Panc1 (cell line): ENCODE measurements at regions not wholly inside any gene's neighbourhood (a gene's known extent, or its start where the extent isn't known, plus 50 kb on each side); places are given as distances from the start of the nearest gene placed in this dataset.

ENCODE experiments used
- ATAC-seq: fragments of 200-7000 bp; cut with Tn5 transposase; 2 replicates; pipeline ENCODE4 v1.9.1; 2020; ENCODE audit warnings: mild to moderate bottlenecking, moderate library complexity
- BruUV-seq: library from RNA; stranded (reverse); fragments of 400-500 nt; replicated peaks from 2 replicates; lab custom pipeline; 2021; lab: Mats Ljungman, UMichigan
- CTCF ChIA-PET: fragments of 300-600 bp; sonication (Branson Sonifier 250); formaldehyde crosslinking; loops from one replicate; lab custom pipeline; 2022; ENCODE audit warnings: antibody characterized with exemption; lab: Charles Lee
- POLR2A ChIA-PET: fragments of 300-600 bp; sonication (Branson Sonifier 250); formaldehyde crosslinking; loops from one replicate; lab custom pipeline; 2022; ENCODE audit warnings: antibody characterized with exemption; lab: Charles Lee
- DNase-seq: peaks from one replicate; pipeline ENCODE4 v3.0.0-alpha.2; 2010; ENCODE audit warnings: low read depth, low spot score
- H3K27ac ChIP-seq: 2 replicates; pipeline ENCODE4 v1.5.1; 2011; ENCODE audit warnings: mild to moderate bottlenecking, low read length, inconsistent platforms
- H3K27me3 ChIP-seq: fragments of 200-500 bp; sonication (Bioruptor generic); 2 replicates; pipeline ENCODE4 v1.6.0; 2014; ENCODE audit warnings: low read length, inconsistent platforms; ENCODE audit not compliant: control insufficient read depth, insufficient read depth
- H3K36me3 ChIP-seq: fragments of 200-500 bp; sonication (Bioruptor generic); 2 replicates; pipeline ENCODE4 v1.5.1; 2014; ENCODE audit warnings: inconsistent platforms, mild to moderate bottlenecking, low read length, moderate library complexity; ENCODE audit not compliant: control insufficient read depth, insufficient read depth
- H3K4me1 ChIP-seq: 2 replicates; pipeline ENCODE4 v1.5.1; 2011; ENCODE audit warnings: inconsistent platforms, mild to moderate bottlenecking, low read length, moderate library complexity; ENCODE audit not compliant: control insufficient read depth, insufficient read depth
- H3K4me3 ChIP-seq, 2 experiments: 2 replicates each; pipeline ENCODE4 v1.5.1; 2011 to 2012; ENCODE audit warnings: low read depth in 2 of 2, low read length in 2 of 2, mild to moderate bottlenecking in 2 of 2, inconsistent platforms in 1 of 2, moderate library complexity in 1 of 2
- H3K9me3 ChIP-seq: fragments of 200-500 bp; sonication (Bioruptor generic); 2 replicates; pipeline ENCODE4 v1.5.1; 2014; ENCODE audit warnings: low read depth, mild to moderate bottlenecking, inconsistent platforms, low read length, moderate library complexity; ENCODE audit not compliant: control insufficient read depth, insufficient read depth
- CTCF ChIP-seq: fragments of 450-650 bp; IDR thresholded peaks from 2 replicates; pipeline ENCODE4 v1.5.1; 2017; ENCODE audit warnings: mild to moderate bottlenecking
- POLR2AphosphoS5 ChIP-seq: IDR thresholded peaks from 2 replicates; pipeline ENCODE4 v1.6.1; 2012; ENCODE audit warnings: mild to moderate bottlenecking, low read depth, low read length, moderate library complexity
- REST ChIP-seq, 2 experiments: IDR thresholded peaks; 2 replicates each; pipeline ENCODE4 v1.6.1; 2011 to 2012; ENCODE audit warnings: low read depth in 2 of 2, control low read depth in 1 of 2, low read length in 1 of 2, mild to moderate bottlenecking in 1 of 2, moderate library complexity in 1 of 2; ENCODE audit not compliant: insufficient read depth in 1 of 2
- SIN3A ChIP-seq: IDR thresholded peaks from 2 replicates; pipeline ENCODE4 v1.6.1; 2012; ENCODE audit warnings: low read depth, mild to moderate bottlenecking, low read length, moderate library complexity, borderline replicate concordance; ENCODE audit not compliant: insufficient read depth
- TCF7L2 ChIP-seq: IDR thresholded peaks from 2 replicates; pipeline ENCODE4 v1.6.1; 2011; ENCODE audit warnings: mild to moderate bottlenecking, low read depth, low read length, inconsistent platforms
- in situ Hi-C: cut with HindIII; loops from 2 replicates; pipeline ENCODE4 v1.10.0; 2016; ENCODE audit warnings: low sequenced_read_pairs, low pct_unique_long_range_greater_than_20kb
- intact Hi-C: fragments of 100-400 bp; cut with micrococcal nuclease; formaldehyde crosslinking; loops from one replicate; pipeline ENCODE4 v1.10.0; 2022; ENCODE audit not compliant: unreplicated experiment

GRCh38 chr22:27613099-27614005 lies 188.2 kb downstream of the MN1 start:
- no peaks in the 10 kb centered on the region for H3K36me3 ChIP-seq
- TF ChIP-seq SIN3A (no peak), POLR2AphosphoS5 (no peak), REST (IDR thresholded peaks at IDR 0.05; ENCODE audit: insufficient read depth in 1 of 2, low read depth in 2 of 2, low read length in 1 of 2) (no peak), CTCF (no peak), TCF7L2 (no peak)
- H3K27me3 ChIP-seq, result no peaks in the 10 kb centered on the region
- H3K4me1 ChIP-seq, result no peaks in the 10 kb centered on the region
- intact Hi-C loops, result no loop called here
- ChIA-PET CTCF (no interaction called here), POLR2A (no interaction called here)
- in situ Hi-C loops, result no loop called here
- ATAC-seq, result no peak
- H3K4me3 ChIP-seq, result no peak overlapping the region
- H3K9me3 ChIP-seq, result no peaks in the 10 kb centered on the region
- H3K27ac ChIP-seq, result no peak overlapping the region
- BruUV-seq, result no TSS peak
- no peak for DNase-seq

GRCh38 chr22:27614006-27614649 lies 187.4 kb downstream of the MN1 start:
- intact Hi-C loops (no loop called here), in situ Hi-C loops (no loop called here)
- Histone ChIP-seq H3K4me3 (no peak overlapping the region), H3K27me3 (no peaks in the 10 kb centered on the region), H3K4me1 (no peaks in the 10 kb centered on the region), H3K27ac (no peak overlapping the region), H3K36me3 (no peaks in the 10 kb centered on the region), H3K9me3 (no peaks in the 10 kb centered on the region)
- POLR2A ChIA-PET, result interaction anchor here (0.7 kb wide), 1 partner anchor 178 kb away, joined by 3 read pairs; no protein-coding TSS in a partner anchor
- DNase-seq, result no peak
- ATAC-seq, result no peak
- BruUV-seq, result no TSS peak
- no peak for TF ChIP-seq TCF7L2
- no peak for TF ChIP-seq POLR2AphosphoS5
- no peak for TF ChIP-seq SIN3A
- no peak for TF ChIP-seq CTCF
- TF ChIP-seq REST (IDR thresholded peaks at IDR 0.05; ENCODE audit: insufficient read depth in 1 of 2, low read depth in 2 of 2, low read length in 1 of 2), result no peak
- CTCF ChIA-PET, result no interaction called here
